OCI-LY7 (cell line): ENCODE measurements at regions not wholly inside any gene's neighbourhood (a gene's known extent, or its start where the extent isn't known, plus 50 kb on each side); places are given as distances from the start of the nearest gene placed in this dataset.
"Not testable (repeated sequence)": the region's sequence is repeated elsewhere in the genome, so short reads cannot be mapped to it uniquely, and the experiment has no call there.

Source experiments
- BruUV-seq: library from RNA; stranded (reverse); fragments of 400-500 nt; replicated peaks from 2 replicates; lab custom pipeline; 2021; lab: Mats Ljungman, UMichigan
- CTCF ChIA-PET: fragments of 300-600 bp; sonication (Branson Sonifier 250); formaldehyde crosslinking; loops from one replicate; lab custom pipeline; 2022; ENCODE audit warnings: antibody characterized with exemption; ENCODE audit not compliant: unreplicated experiment; lab: Charles Lee
- POLR2A ChIA-PET: fragments of 300-600 bp; sonication (Branson Sonifier 250); formaldehyde crosslinking; loops from one replicate; lab custom pipeline; 2022; ENCODE audit warnings: antibody characterized with exemption; lab: Charles Lee
- DNase-seq: peaks from one replicate; pipeline ENCODE4 v3.0.0-alpha.2; 2015; ENCODE audit warnings: low spot score
- H2AFZ ChIP-seq: fragments of 200-600 bp; sonication (generic), shearing (Covaris generic); 2 replicates; pipeline ENCODE4 v1.6.1; 2014; ENCODE audit warnings: mild to moderate bottlenecking, antibody characterized with exemption, low read length, moderate library complexity
- H3K27ac ChIP-seq: fragments of 200-600 bp; sonication (generic); 2 replicates; pipeline ENCODE4 v1.5.1; 2014; ENCODE audit warnings: mixed run types, low read depth, mild to moderate bottlenecking, moderate library complexity, low read length, inconsistent platforms; ENCODE audit not compliant: poor library complexity, severe bottlenecking
- H3K36me3 ChIP-seq: fragments of 200-600 bp; sonication (generic); 2 replicates; pipeline ENCODE4 v1.6.1; 2014; ENCODE audit warnings: mild to moderate bottlenecking, antibody characterized with exemption, low read length, moderate library complexity, mixed read lengths; ENCODE audit not compliant: insufficient read depth
- H3K4me1 ChIP-seq: fragments of 200-600 bp; sonication (generic); 2 replicates; pipeline ENCODE4 v1.5.1; 2014; ENCODE audit warnings: mild to moderate bottlenecking, low read length; ENCODE audit not compliant: insufficient read depth, poor library complexity, severe bottlenecking
- H3K4me2 ChIP-seq: fragments of 200-600 bp; sonication (generic); 2 replicates; pipeline ENCODE4 v1.6.1; 2014; ENCODE audit warnings: mild to moderate bottlenecking, low read length
- H3K4me3 ChIP-seq: fragments of 200-600 bp; sonication (generic); 2 replicates; pipeline ENCODE4 v1.5.1; 2014; ENCODE audit warnings: mild to moderate bottlenecking, low read depth, low read length; ENCODE audit not compliant: poor library complexity, severe bottlenecking
- H3K79me2 ChIP-seq: fragments of 200-600 bp; sonication (generic); 2 replicates; pipeline ENCODE4 v1.6.1; 2016; ENCODE audit warnings: low read depth, mild to moderate bottlenecking, low read length, moderate library complexity, mixed read lengths; ENCODE audit not compliant: insufficient read depth
- H3K9me2 ChIP-seq: fragments of 200-600 bp; sonication (generic); 2 replicates; pipeline ENCODE4 v1.6.1; 2016; ENCODE audit warnings: mild to moderate bottlenecking, low read length, mixed read lengths; ENCODE audit not compliant: insufficient read depth
- H3K9me3 ChIP-seq: fragments of 200-600 bp; sonication (generic); 2 replicates; pipeline ENCODE4 v1.6.1; 2014; ENCODE audit warnings: mild to moderate bottlenecking, mixed run types, low read length, mixed read lengths
- H4K20me1 ChIP-seq: fragments of 200-600 bp; sonication (generic); 2 replicates; pipeline ENCODE4 v1.6.1; 2014; ENCODE audit warnings: mild to moderate bottlenecking, antibody characterized with exemption, low read length, moderate library complexity, mixed read lengths; ENCODE audit not compliant: insufficient read depth
- intact Hi-C: fragments of 100-400 bp; cut with micrococcal nuclease; formaldehyde crosslinking; loops from one replicate; pipeline ENCODE4 v1.10.0; 2022; ENCODE audit not compliant: unreplicated experiment

- DNase-seq, H3K9me2 ChIP-seq, H2AFZ ChIP-seq, H3K36me3 ChIP-seq, H3K4me3 ChIP-seq, POLR2A ChIA-PET, CTCF ChIA-PET, intact Hi-C loops, H3K79me2 ChIP-seq, BruUV-seq, H3K4me1 ChIP-seq, H3K27ac ChIP-seq, H3K4me2 ChIP-seq, H4K20me1 ChIP-seq, H3K9me3 ChIP-seq: not testable (repeated sequence)
Measured at GRCh38 chr7:150090776-150091175, 217.0 kb downstream of the ATP6V0E2 start.

DNA sequence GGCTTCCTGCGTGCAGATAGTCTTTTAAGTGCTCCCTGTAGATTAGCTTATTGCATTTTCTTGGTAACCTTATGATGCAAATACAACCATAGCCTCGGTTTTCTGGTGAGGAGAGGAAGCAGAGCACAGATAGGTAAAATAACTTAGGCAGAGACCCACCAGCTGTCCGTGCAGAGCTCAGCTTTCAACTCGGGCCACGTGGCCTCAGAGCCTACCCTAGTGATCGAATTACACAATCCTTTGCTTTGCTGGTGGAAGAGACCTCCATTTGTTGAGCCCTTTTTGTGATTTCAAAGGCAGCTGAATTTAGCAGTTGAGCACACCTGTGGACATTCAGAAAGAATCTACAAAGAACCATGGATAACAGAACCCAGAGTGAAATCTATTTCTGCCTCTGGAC, 220.1 kb downstream of the ATP6V0E2 start:
- CTCF ChIA-PET, H4K20me1 ChIP-seq, H3K79me2 ChIP-seq, H3K9me3 ChIP-seq, POLR2A ChIA-PET, H3K4me3 ChIP-seq, DNase-seq, H3K4me2 ChIP-seq, intact Hi-C loops, H3K9me2 ChIP-seq, BruUV-seq, H3K4me1 ChIP-seq, H3K36me3 ChIP-seq, H2AFZ ChIP-seq, H3K27ac ChIP-seq: not testable (repeated sequence)

DNA sequence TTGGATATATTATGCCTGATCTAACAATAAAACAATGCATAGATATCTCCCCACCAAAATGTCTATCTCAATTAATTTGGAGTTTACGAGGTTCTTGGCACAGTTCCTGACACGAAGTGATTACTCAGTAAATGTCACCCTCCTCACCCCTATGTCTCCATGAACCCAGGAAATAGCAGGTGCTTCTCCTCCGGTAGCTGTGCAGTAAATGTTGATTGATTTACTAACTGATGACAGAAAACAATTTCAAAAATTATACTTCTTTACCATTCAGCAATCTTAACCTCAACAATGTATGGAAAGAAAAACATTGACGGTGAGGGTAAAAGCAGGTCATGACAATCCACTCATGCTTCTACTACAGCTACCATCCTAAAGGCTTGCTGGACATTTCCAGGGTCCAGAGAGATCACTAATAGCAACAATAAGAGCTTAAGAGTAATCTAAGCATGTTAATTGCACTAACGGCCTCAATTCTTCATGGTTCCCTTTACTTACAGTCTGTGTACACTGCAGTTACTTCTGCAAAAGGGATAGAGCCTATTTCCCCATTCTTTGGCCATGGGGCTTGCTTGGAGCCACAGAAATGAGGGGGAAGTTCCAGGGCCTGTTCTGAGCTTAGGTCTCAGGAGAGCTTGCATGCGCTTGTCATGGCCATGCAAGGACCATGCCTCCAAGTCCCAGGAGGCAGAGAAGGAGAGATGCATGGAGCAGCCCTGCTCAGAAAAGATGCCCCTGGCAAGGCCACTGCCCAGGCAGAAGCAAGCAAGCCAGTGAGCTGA, 222.6 kb downstream of the ATP6V0E2 start:
- BruUV-seq, CTCF ChIA-PET: not testable (repeated sequence)
- POLR2A ChIA-PET: interaction anchor here (0.6 kb wide), 1 partner anchor 48 kb away, joined by 3 read pairs; no protein-coding TSS in a partner anchor

GRCh38 chr7:150098592-150098991, 224.6 kb upstream of the LRRC61 start:
- H2AFZ ChIP-seq, H3K9me2 ChIP-seq, H3K4me1 ChIP-seq, BruUV-seq, H3K79me2 ChIP-seq, H3K36me3 ChIP-seq, H3K4me3 ChIP-seq, H4K20me1 ChIP-seq, POLR2A ChIA-PET, H3K9me3 ChIP-seq, CTCF ChIA-PET, DNase-seq, H3K27ac ChIP-seq, intact Hi-C loops, H3K4me2 ChIP-seq: not testable (repeated sequence)

More for the DNA sequence above, 222.6 kb downstream of the ATP6V0E2 start:
- H3K4me1 ChIP-seq, H3K9me3 ChIP-seq, intact Hi-C loops, H3K27ac ChIP-seq, H3K79me2 ChIP-seq, H3K4me3 ChIP-seq, H2AFZ ChIP-seq, H3K9me2 ChIP-seq, H3K4me2 ChIP-seq, H3K36me3 ChIP-seq, DNase-seq, H4K20me1 ChIP-seq: not testable (repeated sequence)

GRCh38 chr7:150101282-150101681, 221.9 kb upstream of the LRRC61 start:
- H3K79me2 ChIP-seq, H3K4me1 ChIP-seq, H3K9me2 ChIP-seq, H4K20me1 ChIP-seq, H3K4me3 ChIP-seq, H2AFZ ChIP-seq, H3K36me3 ChIP-seq, CTCF ChIA-PET, POLR2A ChIA-PET, H3K27ac ChIP-seq, intact Hi-C loops, DNase-seq, H3K4me2 ChIP-seq, H3K9me3 ChIP-seq, BruUV-seq: not testable (repeated sequence)

DNA sequence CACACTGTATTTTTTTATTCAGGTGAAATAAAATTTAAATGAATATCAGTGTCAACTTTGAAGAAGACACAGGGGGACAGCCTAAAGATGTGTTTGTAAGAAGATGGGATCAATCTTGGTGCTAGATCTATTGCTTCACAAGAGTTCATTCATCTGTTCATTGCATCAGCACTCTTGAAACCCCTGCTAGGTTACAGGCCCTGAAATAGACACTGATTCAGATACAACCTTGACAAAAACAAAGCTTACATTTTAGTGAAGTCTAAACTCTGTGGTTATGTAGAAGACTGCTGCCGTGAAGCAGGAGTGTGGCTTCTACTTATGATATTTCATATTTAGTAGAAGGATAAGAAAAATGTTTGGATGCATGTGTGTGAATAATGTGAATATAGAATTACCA, 215.9 kb upstream of the LRRC61 start:
- H3K4me3 ChIP-seq, H2AFZ ChIP-seq, H3K79me2 ChIP-seq, CTCF ChIA-PET, POLR2A ChIA-PET, H3K9me3 ChIP-seq, H3K36me3 ChIP-seq, H3K27ac ChIP-seq, H4K20me1 ChIP-seq, intact Hi-C loops, H3K4me1 ChIP-seq, BruUV-seq, DNase-seq, H3K4me2 ChIP-seq, H3K9me2 ChIP-seq: not testable (repeated sequence)
